HG02981 (cell line): ENCODE measurements at regions not wholly inside any gene's neighbourhood (a gene's known extent, or its start where the extent isn't known, plus 50 kb on each side); places are given as distances from the start of the nearest gene placed in this dataset.

ENCODE experiments used
- ATAC-seq: cut with Tn5 transposase; IDR thresholded peaks from one replicate; pipeline ENCODE4 v1.9.1; 2021; ENCODE audit warnings: mild to moderate bottlenecking, moderate library complexity; ENCODE audit not compliant: unreplicated experiment

GRCh38 chr3:34277110-34277509, 478.7 kb downstream of the PDCD6IP start:
- no peak for ATAC-seq

GRCh38 chr3:34279901-34280300, 481.5 kb downstream of the PDCD6IP start:
- ATAC-seq = no peak

- ATAC-seq = no peak
These were observed 485.3 kb downstream of the PDCD6IP start for GRCh38 chr3:34283751-34284150.

GRCh38 chr3:34284959-34285826, 486.8 kb downstream of the PDCD6IP start:
- ATAC-seq = no peak

- ATAC-seq = no peak
These were observed 487.4 kb downstream of the PDCD6IP start for GRCh38 chr3:34285827-34286188.

GRCh38 chr3:34292605-34293300, 494.3 kb downstream of the PDCD6IP start:
- ATAC-seq = no peak

- ATAC-seq = no peak
These were observed 495.8 kb downstream of the PDCD6IP start for GRCh38 chr3:34294240-34294639.

- no peak for ATAC-seq
These were observed 498.4 kb downstream of the PDCD6IP start for GRCh38 chr3:34296796-34297195.

GRCh38 chr3:34298653-34299052, 500.2 kb downstream of the PDCD6IP start:
- ATAC-seq = no peak

- ATAC-seq = no peak
These were observed 502.2 kb downstream of the PDCD6IP start for GRCh38 chr3:34300621-34301020.

GRCh38 chr3:34301313-34301712, 502.9 kb downstream of the PDCD6IP start:
- ATAC-seq = no peak

- ATAC-seq = no peak
These were observed 506.8 kb downstream of the PDCD6IP start for GRCh38 chr3:34305266-34305665.

GRCh38 chr3:34312684-34313083, 514.3 kb downstream of the PDCD6IP start:
- ATAC-seq = no peak

- no peak for ATAC-seq
These were observed 521.5 kb downstream of the PDCD6IP start for GRCh38 chr3:34319881-34320280.

GRCh38 chr3:34323517-34323916, 525.1 kb downstream of the PDCD6IP start:
- ATAC-seq = peak; percentile 85

GRCh38 chr3:34346656-34347055, 548.2 kb downstream of the PDCD6IP start:
- no peak for ATAC-seq

GRCh38 chr3:34351882-34352777, 553.7 kb downstream of the PDCD6IP start:
- ATAC-seq = no peak

GRCh38 chr3:34352778-34353331, 554.4 kb downstream of the PDCD6IP start:
- no peak for ATAC-seq

GRCh38 chr3:34357461-34357860, 559.0 kb downstream of the PDCD6IP start:
- ATAC-seq = no peak

GRCh38 chr3:34359064-34359463, 560.6 kb downstream of the PDCD6IP start:
- no peak for ATAC-seq

GRCh38 chr3:34360713-34361112, 562.3 kb downstream of the PDCD6IP start:
- no peak for ATAC-seq
